T-cell (primary cell): ENCODE measurements at regions not wholly inside any gene's neighbourhood (a gene's known extent, or its start where the extent isn't known, plus 50 kb on each side); places are given as distances from the start of the nearest gene placed in this dataset.

Experiments
- ATAC-seq, 4 experiments: fragments of 200-7000 bp in 3 of 4; fragments of 150-1000 bp in 1 of 4; cut with Tn5 transposase; replicated peaks in 1 of 4; 1 replicate in 3 of 4; 2 replicates in 1 of 4; pipeline ENCODE4 v1.10.0; 2021; ENCODE audit warnings: moderate library complexity in 3 of 4, mild to moderate bottlenecking in 2 of 4, moderate number of reproducible peaks in 1 of 4
- CTCF ChIA-PET, 2 donors: fragments of 300-600 bp; sonication (Branson Sonifier 250); formaldehyde crosslinking; loops; one replicate each; lab custom pipeline; 2022; ENCODE audit warnings: antibody characterized with exemption in 2 of 2; lab: Charles Lee
- POLR2A ChIA-PET, 2 donors: fragments of 300-600 bp; sonication (Branson Sonifier 250); formaldehyde crosslinking; loops; one replicate each; lab custom pipeline; 2022; ENCODE audit warnings: antibody characterized with exemption in 2 of 2; lab: Charles Lee
- DNase-seq, 35 experiments: peaks; one replicate each; pipeline versions ENCODE4 v3.0.0 to v3.0.0-alpha.2; 2013 to 2023
- H3K27ac ChIP-seq: one replicate; pipeline ENCODE4 v1.5.1; 2013; ENCODE audit warnings: low read length
- H3K27me3 ChIP-seq, 2 experiments: replicated peaks in 1 of 2; 1 replicate in 1 of 2; 2 replicates in 1 of 2; pipeline versions ENCODE4 v1.6.1 to v1.7.0; 2013; ENCODE audit warnings: low read length in 1 of 2, mixed read lengths in 1 of 2; ENCODE audit not compliant: control insufficient read depth in 2 of 2, insufficient read depth in 2 of 2; ENCODE audit errors: extremely low read depth in 1 of 2
- H3K36me3 ChIP-seq, 2 donors: 1 replicate in 1 of 2; 2 replicates in 1 of 2; pipeline versions ENCODE4 v1.6.1 to v1.7.0; 2013; ENCODE audit warnings: low read length in 1 of 2; ENCODE audit not compliant: control insufficient read depth in 2 of 2, insufficient read depth in 1 of 2; ENCODE audit errors: extremely low read depth in 1 of 2
- H3K4me1 ChIP-seq, 2 experiments: 1 replicate in 1 of 2; 2 replicates in 1 of 2; pipeline versions ENCODE4 v1.6.1 to v1.7.0; 2013; ENCODE audit warnings: low read length in 2 of 2, mixed read lengths in 1 of 2; ENCODE audit not compliant: insufficient read depth in 2 of 2, control insufficient read depth in 1 of 2; ENCODE audit errors: extremely low read depth in 1 of 2
- H3K4me3 ChIP-seq, 2 donors: 1 replicate in 1 of 2; 2 replicates in 1 of 2; pipeline versions ENCODE4 v1.5.1 to v1.7.0; 2013; ENCODE audit warnings: mild to moderate bottlenecking in 2 of 2, low read length in 1 of 2, moderate library complexity in 1 of 2; ENCODE audit not compliant: control insufficient read depth in 1 of 2; ENCODE audit errors: extremely low read depth in 1 of 2
- H3K9me3 ChIP-seq: 2 replicates; pipeline ENCODE4 v1.7.0; 2013
- H3K27ac Mint-ChIP-seq, 2 donors: one replicate each; pipeline ENCODE4 v1.8.0; 2020 to 2021; ENCODE audit warnings: mild to moderate bottlenecking in 2 of 2, mixed read lengths in 2 of 2
- H3K27me3 Mint-ChIP-seq, 2 donors: one replicate each; pipeline ENCODE4 v1.8.0; 2021 to 2022; ENCODE audit warnings: mixed read lengths in 2 of 2
- H3K36me3 Mint-ChIP-seq: one replicate; pipeline ENCODE4 v1.8.0; 2021; ENCODE audit warnings: mixed read lengths
- H3K4me1 Mint-ChIP-seq, 3 donors: one replicate each; pipeline ENCODE4 v1.8.0; 2020 to 2022; ENCODE audit warnings: mixed read lengths in 3 of 3, mild to moderate bottlenecking in 1 of 3
- H3K4me3 Mint-ChIP-seq, 3 donors: one replicate each; pipeline ENCODE4 v1.8.0; 2020 to 2022; ENCODE audit warnings: mild to moderate bottlenecking in 3 of 3, mixed read lengths in 3 of 3, moderate library complexity in 3 of 3
- H3K9me3 Mint-ChIP-seq, 3 donors: one replicate each; pipeline ENCODE4 v1.8.0; 2020 to 2022; ENCODE audit warnings: mixed read lengths in 3 of 3
- WGBS: methylation state at CpG from one replicate; pipeline ENCODE4 v1.1.5; 2013; ENCODE audit warnings: missing lambda C conversion rate; ENCODE audit not compliant: insufficient coverage; 5-methylcytosine and 5-hydroxymethylcytosine counted together

- H3K36me3 Mint-ChIP-seq, result no peaks in the 10 kb centered on the region
- Histone ChIP-seq H3K4me3 (no peak overlapping the region), H3K9me3 (no peaks in the 10 kb centered on the region), H3K27me3 (no peaks in the 10 kb centered on the region), H3K27ac (no peak overlapping the region), H3K4me1 (no peaks in the 10 kb centered on the region), H3K36me3 (no peaks in the 10 kb centered on the region)
- H3K4me1 Mint-ChIP-seq, result no peaks in the 10 kb centered on the region
- DNase-seq, result no peak
- no peak overlapping the region for H3K27ac Mint-ChIP-seq
- peaks cover 2 to 6% (median 3%) of the 10 kb centered on the region in 3 donors for H3K9me3 Mint-ChIP-seq
- no peak overlapping the region for H3K4me3 Mint-ChIP-seq
- WGBS, result 100% methylated on average over 2 of the region's 2 CpGs
- H3K27me3 Mint-ChIP-seq, result no peaks in the 10 kb centered on the region
- POLR2A ChIA-PET, result no interaction called here
- ATAC-seq, result no peak
- CTCF ChIA-PET, result no interaction called here
Observed at GRCh38 chr5:136667789-136668188, 302.4 kb upstream of the TRPC7 start.

- DNase-seq (no peak), ATAC-seq (no peak)
- H3K4me3 ChIP-seq, result no peak overlapping the region
- ChIA-PET POLR2A (no interaction called here), CTCF (no interaction called here)
- H3K27me3 ChIP-seq, result no peaks in the 10 kb centered on the region
- no peaks in the 10 kb centered on the region for H3K36me3 ChIP-seq
- Mint-ChIP-seq H3K4me1 (no peaks in the 10 kb centered on the region), H3K4me3 (no peak overlapping the region), H3K27ac (no peak overlapping the region), H3K9me3 (peaks cover 2 to 6% (median 3%) of the 10 kb centered on the region in 3 donors), H3K36me3 (no peaks in the 10 kb centered on the region), H3K27me3 (no peaks in the 10 kb centered on the region)
- 83% methylated on average over 4 of the region's 8 CpGs for WGBS
- H3K4me1 ChIP-seq, result no peaks in the 10 kb centered on the region
- no peaks in the 10 kb centered on the region for H3K9me3 ChIP-seq
- H3K27ac ChIP-seq, result no peak overlapping the region
Observed at GRCh38 chr5:136666970-136667620, 301.8 kb upstream of the TRPC7 start.

GRCh38 chr5:136665331-136665730, 300.0 kb upstream of the TRPC7 start:
- Histone ChIP-seq H3K27me3 (no peaks in the 10 kb centered on the region), H3K27ac (no peak overlapping the region), H3K4me1 (no peaks in the 10 kb centered on the region), H3K36me3 (no peaks in the 10 kb centered on the region), H3K9me3 (no peaks in the 10 kb centered on the region), H3K4me3 (no peak overlapping the region)
- H3K27me3 Mint-ChIP-seq, result no peaks in the 10 kb centered on the region
- no CpG with 5 or more reads among the region's 1 CpG for WGBS
- ChIA-PET POLR2A (no interaction called here), CTCF (no interaction called here)
- no peak overlapping the region for H3K27ac Mint-ChIP-seq
- no peak for ATAC-seq
- no peak overlapping the region for H3K4me3 Mint-ChIP-seq
- no peak for DNase-seq
- peaks cover 2 to 6% (median 3%) of the 10 kb centered on the region in 3 donors for H3K9me3 Mint-ChIP-seq
- no peaks in the 10 kb centered on the region for H3K36me3 Mint-ChIP-seq
- no peaks in the 10 kb centered on the region for H3K4me1 Mint-ChIP-seq

GRCh38 chr5:136661026-136661425, 295.7 kb upstream of the TRPC7 start:
- ChIA-PET CTCF (no interaction called here), POLR2A (no interaction called here)
- 86% methylated on average over 2 of the region's 2 CpGs for WGBS
- Histone ChIP-seq H3K27me3 (no peaks in the 10 kb centered on the region), H3K36me3 (no peaks in the 10 kb centered on the region), H3K4me3 (no peak overlapping the region), H3K27ac (no peak overlapping the region), H3K4me1 (no peaks in the 10 kb centered on the region), H3K9me3 (no peaks in the 10 kb centered on the region)
- Mint-ChIP-seq H3K27ac (no peak overlapping the region), H3K4me1 (no peaks in the 10 kb centered on the region), H3K9me3 (no peaks in the 10 kb centered on the region), H3K36me3 (no peaks in the 10 kb centered on the region), H3K4me3 (no peak overlapping the region), H3K27me3 (no peaks in the 10 kb centered on the region)
- ATAC-seq, result no peak
- DNase-seq, result no peak

GRCh38 chr5:136656811-136657210, 291.5 kb upstream of the TRPC7 start:
- DNase-seq, result no peak
- no peak overlapping the region for H3K27ac Mint-ChIP-seq
- WGBS, result 63% methylated on average over 4 of the region's 4 CpGs
- H3K4me3 Mint-ChIP-seq, result no peak overlapping the region
- peaks cover 2 to 7% (median 6%) of the 10 kb centered on the region in 3 donors for H3K9me3 Mint-ChIP-seq
- Histone ChIP-seq H3K4me3 (no peak overlapping the region), H3K27me3 (no peaks in the 10 kb centered on the region), H3K27ac (no peak overlapping the region), H3K4me1 (no peaks in the 10 kb centered on the region), H3K36me3 (no peaks in the 10 kb centered on the region), H3K9me3 (no peaks in the 10 kb centered on the region)
- CTCF ChIA-PET, result no interaction called here
- no peak for ATAC-seq
- peaks cover 0 to 4% of the 10 kb centered on the region in 2 donors for H3K27me3 Mint-ChIP-seq
- H3K4me1 Mint-ChIP-seq, result no peaks in the 10 kb centered on the region
- H3K36me3 Mint-ChIP-seq, result no peaks in the 10 kb centered on the region
- POLR2A ChIA-PET, result no interaction called here

GRCh38 chr5:136655468-136655867, 290.1 kb upstream of the TRPC7 start:
- H3K36me3 Mint-ChIP-seq, result no peaks in the 10 kb centered on the region
- no peaks in the 10 kb centered on the region for H3K4me1 Mint-ChIP-seq
- no peak overlapping the region for H3K27ac Mint-ChIP-seq
- no CpG with 5 or more reads among the region's 2 CpGs for WGBS
- ChIA-PET POLR2A (no interaction called here), CTCF (no interaction called here)
- Histone ChIP-seq H3K4me1 (no peaks in the 10 kb centered on the region), H3K9me3 (no peaks in the 10 kb centered on the region), H3K27ac (no peak overlapping the region), H3K4me3 (no peak overlapping the region), H3K36me3 (no peaks in the 10 kb centered on the region), H3K27me3 (no peaks in the 10 kb centered on the region)
- ATAC-seq (no peak), DNase-seq (no peak)
- H3K27me3 Mint-ChIP-seq, result peaks cover 0 to 4% of the 10 kb centered on the region in 2 donors
- H3K4me3 Mint-ChIP-seq, result no peak overlapping the region
- peaks cover 5 to 14% (median 10%) of the 10 kb centered on the region in 3 donors for H3K9me3 Mint-ChIP-seq

GRCh38 chr5:136646915-136647314, 281.6 kb upstream of the TRPC7 start:
- ATAC-seq (no peak), DNase-seq (no peak)
- no peak overlapping the region for H3K4me3 ChIP-seq
- H3K27me3 ChIP-seq, result no peaks in the 10 kb centered on the region
- Mint-ChIP-seq H3K4me1 (no peaks in the 10 kb centered on the region), H3K36me3 (no peaks in the 10 kb centered on the region), H3K9me3 (peaks cover 3 to 11% (median 7%) of the 10 kb centered on the region in 3 donors), H3K27ac (no peak overlapping the region), H3K4me3 (no peak overlapping the region), H3K27me3 (no peaks in the 10 kb centered on the region)
- CTCF ChIA-PET, result no interaction called here
- 38% methylated on average over 1 of the region's 2 CpGs for WGBS
- no peak overlapping the region for H3K27ac ChIP-seq
- POLR2A ChIA-PET, result no interaction called here
- no peaks in the 10 kb centered on the region for H3K4me1 ChIP-seq
- no peaks in the 10 kb centered on the region for H3K9me3 ChIP-seq
- H3K36me3 ChIP-seq, result no peaks in the 10 kb centered on the region
